Neural cell (in vitro differentiated cells): ENCODE measurements at regions not wholly inside any gene's neighbourhood (a gene's known extent, or its start where the extent isn't known, plus 50 kb on each side); places are given as distances from the start of the nearest gene placed in this dataset.

Experiments used
- H2AFZ ChIP-seq: fragments of 200-600, 300-800 bp; sonication (generic), shearing (Covaris generic); 2 replicates; pipeline ENCODE4 v1.6.0; 2014; ENCODE audit warnings: low read depth, mild to moderate bottlenecking, antibody characterized with exemption, low read length, moderate library complexity
- H3F3A ChIP-seq: fragments of 200-600 bp; shearing (Covaris generic); 2 replicates; pipeline ENCODE4 v1.6.1; 2016; ENCODE audit warnings: mild to moderate bottlenecking, moderate library complexity, mixed read lengths, antibody characterized with exemption, low read length; ENCODE audit not compliant: insufficient read depth, poor library complexity, severe bottlenecking
- H3K27ac ChIP-seq: fragments of 200-600, 300-800 bp; sonication (generic), shearing (Covaris generic); 2 replicates; pipeline ENCODE4 v1.5.1; 2014; ENCODE audit warnings: mild to moderate bottlenecking, low read length, moderate library complexity
- H3K27me3 ChIP-seq: fragments of 300-800, 200-600 bp; sonication (generic), shearing (Covaris generic); 2 replicates; pipeline ENCODE4 v1.6.0; 2014; ENCODE audit warnings: mild to moderate bottlenecking, low read depth, low read length, moderate library complexity; ENCODE audit not compliant: insufficient read depth
- H3K36me3 ChIP-seq: fragments of 300-800, 200-600 bp; sonication (generic), shearing (Covaris generic); 2 replicates; pipeline ENCODE4 v1.5.1; 2014; ENCODE audit warnings: mild to moderate bottlenecking, antibody characterized with exemption, low read length, moderate library complexity; ENCODE audit not compliant: insufficient read depth
- H3K4me2 ChIP-seq: fragments of 300-800, 200-600 bp; sonication (generic), shearing (Covaris generic); 2 replicates; pipeline ENCODE4 v1.6.0; 2014; ENCODE audit warnings: mild to moderate bottlenecking, low read length
- H3K4me3 ChIP-seq: fragments of 300-800, 200-600 bp; sonication (generic), shearing (Covaris generic); 2 replicates; pipeline ENCODE4 v1.5.1; 2014; ENCODE audit warnings: mild to moderate bottlenecking, low read length, moderate library complexity
- H3K79me2 ChIP-seq: fragments of 200-600 bp; shearing (Covaris generic); replicated peaks from 2 replicates; pipeline ENCODE4 v1.6.0; 2014; ENCODE audit warnings: mild to moderate bottlenecking, low read length, moderate library complexity; ENCODE audit not compliant: insufficient read depth
- H3K9ac ChIP-seq: fragments of 300-800, 200-600 bp; sonication (generic), shearing (Covaris generic); 2 replicates; pipeline ENCODE4 v1.6.1; 2016; ENCODE audit warnings: mild to moderate bottlenecking, low read length, mixed read lengths
- H3K9me2 ChIP-seq: fragments of 200-600 bp; shearing (Covaris generic); 2 replicates; pipeline ENCODE4 v1.6.1; 2016; ENCODE audit warnings: mild to moderate bottlenecking, low read length, mixed read lengths; ENCODE audit not compliant: insufficient read depth
- H3K9me3 ChIP-seq: fragments of 200-600, 300-800 bp; sonication (generic), shearing (Covaris generic); 2 replicates; pipeline ENCODE4 v1.6.1; 2016; ENCODE audit warnings: mild to moderate bottlenecking, mixed run types, low read length, moderate library complexity, mixed read lengths
- H4K20me1 ChIP-seq: fragments of 200-600 bp; shearing (Covaris generic); 2 replicates; pipeline ENCODE4 v1.6.1; 2016; ENCODE audit warnings: mild to moderate bottlenecking, mixed run types; ENCODE audit not compliant: insufficient read depth
- CTCF ChIP-seq: fragments of 450-650 bp; IDR thresholded peaks from 2 replicates; pipeline ENCODE4 v1.5.1; 2014; ENCODE audit warnings: antibody characterized with exemption, mild to moderate bottlenecking, moderate library complexity; ENCODE audit not compliant: poor library complexity, severe bottlenecking
- EP300 ChIP-seq: fragments of 450-650 bp; conservative IDR thresholded peaks from 2 replicates; pipeline ENCODE4 v1.6.1; 2014; ENCODE audit warnings: antibody characterized with exemption, mild to moderate bottlenecking, moderate library complexity; ENCODE audit not compliant: poor library complexity, severe bottlenecking
- EZH2 ChIP-seq: fragments of 200-600, 300-800 bp; shearing (Covaris generic), sonication (generic); IDR thresholded peaks from 2 replicates; pipeline ENCODE4 v1.6.1; 2014; ENCODE audit warnings: antibody characterized with exemption, low read length, borderline replicate concordance, mild to moderate bottlenecking; ENCODE audit not compliant: insufficient read depth, poor library complexity, severe bottlenecking
- MXI1 ChIP-seq: fragments of 450-650 bp; conservative IDR thresholded peaks from 2 replicates; pipeline ENCODE4 v1.6.1; 2014; ENCODE audit warnings: antibody characterized with exemption, mild to moderate bottlenecking; ENCODE audit not compliant: poor library complexity, severe bottlenecking
- POLR2AphosphoS5 ChIP-seq: IDR thresholded peaks from 2 replicates; pipeline ENCODE4 v1.6.1; 2012
- RAD21 ChIP-seq: fragments of 450-650 bp; conservative IDR thresholded peaks from 2 replicates; pipeline ENCODE4 v1.6.1; 2014; ENCODE audit warnings: antibody characterized with exemption, mild to moderate bottlenecking, moderate library complexity
- REST ChIP-seq: IDR thresholded peaks from 2 replicates; pipeline ENCODE4 v1.6.1; 2012; ENCODE audit warnings: borderline replicate concordance
- SMC3 ChIP-seq: fragments of 450-650 bp; conservative IDR thresholded peaks from 2 replicates; pipeline ENCODE4 v1.6.1; 2014; ENCODE audit warnings: antibody characterized with exemption, mild to moderate bottlenecking, moderate library complexity; ENCODE audit not compliant: poor library complexity
- TAF1 ChIP-seq: IDR thresholded peaks from 2 replicates; pipeline ENCODE4 v1.6.1; 2012; ENCODE audit warnings: low read depth

GRCh38 chr15:72962054-72962702 is 90.1 kb upstream of the NEO1 start:
- H3K36me3 ChIP-seq: no peaks in the 10 kb centered on the region
- H2AFZ ChIP-seq: no peak overlapping the region
- TF ChIP-seq MXI1 (no peak), CTCF (no peak), EP300 (no peak), POLR2AphosphoS5 (no peak), RAD21 (no peak), TAF1 (no peak), SMC3 (no peak), REST (no peak), EZH2 (no peak)
- no peaks in the 10 kb centered on the region for H3K79me2 ChIP-seq
- H3K9me2 ChIP-seq: no peaks in the 10 kb centered on the region
- H3K4me3 ChIP-seq: no peak overlapping the region
- no peaks in the 10 kb centered on the region for H3K9me3 ChIP-seq
- H4K20me1 ChIP-seq: no peaks in the 10 kb centered on the region
- no peak overlapping the region for H3K9ac ChIP-seq
- H3F3A ChIP-seq: no peaks in the 10 kb centered on the region
- H3K27me3 ChIP-seq: no peaks in the 10 kb centered on the region
- H3K27ac ChIP-seq: no peak overlapping the region
- H3K4me2 ChIP-seq: no peak overlapping the region

GRCh38 chr15:72961346-72961745 is 90.9 kb upstream of the NEO1 start:
- Histone ChIP-seq H2AFZ (no peak overlapping the region), H4K20me1 (no peaks in the 10 kb centered on the region), H3K4me2 (no peak overlapping the region), H3K9ac (no peak overlapping the region), H3F3A (no peaks in the 10 kb centered on the region), H3K27ac (no peak overlapping the region), H3K4me3 (no peak overlapping the region), H3K27me3 (no peaks in the 10 kb centered on the region), H3K9me2 (no peaks in the 10 kb centered on the region), H3K36me3 (no peaks in the 10 kb centered on the region), H3K79me2 (no peaks in the 10 kb centered on the region), H3K9me3 (no peaks in the 10 kb centered on the region)
- TF ChIP-seq EP300 (no peak), RAD21 (no peak), MXI1 (no peak), POLR2AphosphoS5 (no peak), SMC3 (no peak), EZH2 (no peak), REST (no peak)
